ENCODE measurements at regions not wholly inside any gene's neighbourhood (a gene's known extent, or its start where the extent isn't known, plus 50 kb on each side); places are given as distances from the start of the nearest gene placed in this dataset.
"Not testable (repeated sequence)": the region's sequence is repeated elsewhere in the genome, so short reads cannot be mapped to it uniquely, and the experiment has no call there.

- no peak for DNase-seq (ENCODE audit: low read depth)
- no peak overlapping the region for H3K4me3 ChIP-seq (replicated peaks; ENCODE audit: low read depth, low read length)
- no peak for TF ChIP-seq CTCF (IDR thresholded peaks at IDR 0.05; ENCODE audit: low read length, missing control alignments)
These were observed 979.6 kb upstream of the POU3F4 start for GRCh38 chrX:82528525-82528924.

- no peak for TF ChIP-seq CTCF (IDR thresholded peaks at IDR 0.05; ENCODE audit: low read length, missing control alignments)
These were observed 973.9 kb upstream of the POU3F4 start for GRCh38 chrX:82534086-82534597.

GRCh38 chrX:82537205-82537604 lies 970.9 kb upstream of the POU3F4 start:
- H3K4me3 ChIP-seq (replicated peaks; ENCODE audit: low read depth, low read length); DNase-seq (ENCODE audit: low read depth): not testable (repeated sequence)

More at GRCh38 chrX:82534086-82534597, 973.9 kb upstream of the POU3F4 start:
- DNase-seq (ENCODE audit: low read depth): no peak
- H3K4me3 ChIP-seq (replicated peaks; ENCODE audit: low read depth, low read length): no peak overlapping the region

- no peak for DNase-seq (ENCODE audit: low read depth)
- no peak for TF ChIP-seq CTCF (IDR thresholded peaks at IDR 0.05; ENCODE audit: low read length, missing control alignments)
- H3K4me3 ChIP-seq (replicated peaks; ENCODE audit: low read depth, low read length): no peak overlapping the region
These were observed 966.3 kb upstream of the POU3F4 start for GRCh38 chrX:82541822-82542221.

GRCh38 chrX:82552201-82552600 lies 955.9 kb upstream of the POU3F4 start:
- DNase-seq (ENCODE audit: low read depth); H3K4me3 ChIP-seq (replicated peaks; ENCODE audit: low read depth, low read length): not testable (repeated sequence)

GRCh38 chrX:82556588-82556987 lies 951.5 kb upstream of the POU3F4 start:
- DNase-seq (ENCODE audit: low read depth): no peak
- TF ChIP-seq CTCF (IDR thresholded peaks at IDR 0.05; ENCODE audit: low read length, missing control alignments): no peak
- H3K4me3 ChIP-seq (replicated peaks; ENCODE audit: low read depth, low read length): no peak overlapping the region

GRCh38 chrX:82585868-82586267 lies 922.2 kb upstream of the POU3F4 start:
- no peak overlapping the region for H3K4me3 ChIP-seq (replicated peaks; ENCODE audit: low read depth, low read length)
- no peak for DNase-seq (ENCODE audit: low read depth)
- no peak for TF ChIP-seq CTCF (IDR thresholded peaks at IDR 0.05; ENCODE audit: low read length, missing control alignments)

GRCh38 chrX:82589410-82589809 lies 918.7 kb upstream of the POU3F4 start:
- TF ChIP-seq CTCF (IDR thresholded peaks at IDR 0.05; ENCODE audit: low read length, missing control alignments): no peak
- no peak for DNase-seq (ENCODE audit: low read depth)
- H3K4me3 ChIP-seq (replicated peaks; ENCODE audit: low read depth, low read length): no peak overlapping the region
